BLaER1 treated with 17β-estradiol and CSF1 and Interleukin-3, amounts not matched to agents 10 nM and 100 nM (cell line): ENCODE measurements at regions not wholly inside any gene's neighbourhood (a gene's known extent, or its start where the extent isn't known, plus 50 kb on each side); places are given as distances from the start of the nearest gene placed in this dataset.
"Not testable (repeated sequence)": the region's sequence is repeated elsewhere in the genome, so short reads cannot be mapped to it uniquely, and the experiment has no call there.

Experiments
- H3K27ac ChIP-seq, 11 experiments: shearing (Covaris generic); formaldehyde crosslinking; 2 replicates each; pipeline ENCODE4 v1.8.1; 2022
- H3K27me3 ChIP-seq, 11 experiments: shearing (Covaris generic); formaldehyde crosslinking; 2 replicates each; pipeline ENCODE4 v1.8.1; 2022
- H3K36me3 ChIP-seq, 11 experiments: shearing (Covaris generic); formaldehyde crosslinking; 2 replicates each; pipeline ENCODE4 v1.8.1; 2022
- H3K4me1 ChIP-seq, 10 experiments: shearing (Covaris generic); formaldehyde crosslinking; 2 replicates each; pipeline ENCODE4 v1.8.1; 2022
- H3K4me2 ChIP-seq, 11 experiments: shearing (Covaris generic); formaldehyde crosslinking; 2 replicates each; pipeline ENCODE4 v1.8.1; 2022
- H3K4me3 ChIP-seq, 10 experiments: shearing (Covaris generic); formaldehyde crosslinking; 2 replicates each; pipeline ENCODE4 v1.8.1; 2022
- H3K9ac ChIP-seq, 11 experiments: shearing (Covaris generic); formaldehyde crosslinking; 2 replicates each; pipeline ENCODE4 v1.8.1; 2022
- H3K9me3 ChIP-seq, 11 experiments: shearing (Covaris generic); formaldehyde crosslinking; replicated peaks in 1 of 11; 2 replicates each; pipeline ENCODE4 v1.8.1; 2022
- H4K20me1 ChIP-seq, 11 experiments: shearing (Covaris generic); formaldehyde crosslinking; 2 replicates each; pipeline ENCODE4 v1.8.1; 2022
- Cebpa-rat ChIP-seq, 11 experiments: shearing (Covaris generic); IDR thresholded peaks; 2 replicates each; pipeline ENCODE4 v1.8.1; 2022

- H3K4me2 ChIP-seq, result no peak overlapping the region
- H3K27ac ChIP-seq, result no peak overlapping the region
- H3K27me3 ChIP-seq, result no peaks in the 10 kb centered on the region
- H3K4me3 ChIP-seq, result no peak overlapping the region
- no peaks in the 10 kb centered on the region for H3K4me1 ChIP-seq
- no peak for TF ChIP-seq Cebpa-rat (IDR thresholded peaks at IDR 0.05)
- no peaks in the 10 kb centered on the region for H3K9me3 ChIP-seq
- H4K20me1 ChIP-seq, result no peaks in the 10 kb centered on the region
- no peak overlapping the region for H3K9ac ChIP-seq
- H3K36me3 ChIP-seq, result no peaks in the 10 kb centered on the region
Measured at GRCh38 chr4:54589586-54589985, 68.2 kb upstream of the KIT start.

GRCh38 chr4:54593795-54594322, 63.9 kb upstream of the KIT start:
- Histone ChIP-seq H3K27me3 (no peaks in the 10 kb centered on the region), H3K9me3 (no peaks in the 10 kb centered on the region; a peak in 1 of 22 replicates), H3K4me2 (no peak overlapping the region), H3K36me3 (no peaks in the 10 kb centered on the region), H3K4me1 (no peaks in the 10 kb centered on the region), H4K20me1 (no peaks in the 10 kb centered on the region), H3K9ac (no peak overlapping the region), H3K4me3 (no peak overlapping the region), H3K27ac (no peak overlapping the region)
- TF ChIP-seq Cebpa-rat (IDR thresholded peaks at IDR 0.05), result no peak

- no peak for TF ChIP-seq Cebpa-rat (IDR thresholded peaks at IDR 0.05)
- H4K20me1 ChIP-seq, result no peaks in the 10 kb centered on the region
- H3K27ac ChIP-seq, result no peak overlapping the region
- no peaks in the 10 kb centered on the region; a peak in 1 of 22 replicates for H3K9me3 ChIP-seq
- no peak overlapping the region for H3K9ac ChIP-seq
- H3K4me3 ChIP-seq, result no peak overlapping the region
- H3K4me1 ChIP-seq, result no peaks in the 10 kb centered on the region
- no peaks in the 10 kb centered on the region for H3K36me3 ChIP-seq
- H3K27me3 ChIP-seq, result no peaks in the 10 kb centered on the region
- H3K4me2 ChIP-seq, result no peak overlapping the region
Measured at GRCh38 chr4:54596201-54596600, 61.6 kb upstream of the KIT start.

GRCh38 chr4:54597678-54598077, 60.1 kb upstream of the KIT start:
- H4K20me1 ChIP-seq, H3K36me3 ChIP-seq, H3K27ac ChIP-seq, H3K4me2 ChIP-seq, H3K4me1 ChIP-seq, H3K9me3 ChIP-seq, H3K4me3 ChIP-seq, H3K27me3 ChIP-seq, H3K9ac ChIP-seq: not testable (repeated sequence)

DNA sequence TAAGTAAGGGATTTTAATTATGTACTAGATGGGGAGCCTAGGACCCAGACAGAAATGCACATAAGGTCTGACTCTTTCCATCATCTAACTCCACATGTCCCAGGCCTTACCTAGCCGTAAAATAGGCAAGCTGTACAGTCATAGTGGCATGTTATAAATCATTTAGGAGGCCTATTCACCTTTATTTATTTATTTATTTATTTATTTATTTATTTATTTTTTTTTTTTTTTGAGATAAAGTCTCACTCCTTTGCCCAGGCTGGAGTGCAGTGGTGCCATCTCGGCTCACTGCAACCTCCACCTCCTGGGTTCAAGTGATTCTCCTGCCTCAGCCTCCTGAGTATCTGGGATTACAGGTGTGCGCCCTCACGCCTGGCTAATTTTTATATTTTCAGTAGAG, 55.6 kb upstream of the KIT start:
- not testable (repeated sequence) for H3K4me3 ChIP-seq, H3K27me3 ChIP-seq, H4K20me1 ChIP-seq

DNA sequence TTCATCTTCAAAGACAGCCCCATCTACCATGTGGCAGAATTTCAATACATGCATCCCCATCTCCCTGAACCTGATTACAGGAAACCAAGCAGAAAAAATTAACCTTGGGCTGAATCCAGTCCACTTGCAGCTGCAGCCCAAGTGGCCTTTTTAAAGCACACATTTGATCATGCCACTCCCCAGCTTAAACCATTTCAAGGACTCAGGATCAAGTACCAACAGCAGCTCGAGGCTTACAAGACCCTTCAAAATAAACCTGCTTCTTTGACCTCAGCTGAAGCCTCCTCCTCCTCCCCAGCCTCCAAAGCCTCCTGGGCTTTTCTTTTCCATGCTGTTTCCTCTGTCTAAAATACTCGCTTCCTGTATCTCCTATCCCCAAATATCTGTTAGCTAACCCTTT, 50.7 kb upstream of the KIT start:
- H4K20me1 ChIP-seq, result no peaks in the 10 kb centered on the region
- no peaks in the 10 kb centered on the region for H3K27me3 ChIP-seq
- no peak for TF ChIP-seq Cebpa-rat (IDR thresholded peaks at IDR 0.05)
- H3K36me3 ChIP-seq, result no peaks in the 10 kb centered on the region
- H3K4me3 ChIP-seq, result no peak overlapping the region
- no peak overlapping the region for H3K27ac ChIP-seq
- no peak overlapping the region for H3K9ac ChIP-seq
- H3K4me2 ChIP-seq, result no peak overlapping the region
- 0 out of 22 replicates have a peak, but pooled peaks cover 0 to 4% (median 0%) of the 10 kb centered on the region in 11 experiments for H3K9me3 ChIP-seq
- no peaks in the 10 kb centered on the region for H3K4me1 ChIP-seq

More for the DNA sequence above, 55.6 kb upstream of the KIT start:
- not testable (repeated sequence) for H3K9me3 ChIP-seq, H3K27ac ChIP-seq, H3K9ac ChIP-seq, H3K36me3 ChIP-seq, H3K4me1 ChIP-seq, H3K4me2 ChIP-seq

- Histone ChIP-seq H3K36me3 (no peaks in the 10 kb centered on the region), H3K4me1 (no peaks in the 10 kb centered on the region), H3K27me3 (no peaks in the 10 kb centered on the region), H3K4me3 (no peak overlapping the region), H3K9ac (no peak overlapping the region), H4K20me1 (no peaks in the 10 kb centered on the region), H3K9me3 (0 out of 22 replicates have a peak, but pooled peaks cover 0 to 4% (median 0%) of the 10 kb centered on the region in 11 experiments), H3K4me2 (no peak overlapping the region), H3K27ac (no peak overlapping the region)
- TF ChIP-seq Cebpa-rat (IDR thresholded peaks at IDR 0.05), result no peak
Measured at GRCh38 chr4:54607521-54607920, 50.2 kb upstream of the KIT start.
